ENCODE measurements at regions not wholly inside any gene's neighbourhood (a gene's known extent, or its start where the extent isn't known, plus 50 kb on each side); places are given as distances from the start of the nearest gene placed in this dataset.
"Not testable (repeated sequence)": the region's sequence is repeated elsewhere in the genome, so short reads cannot be mapped to it uniquely, and the experiment has no call there.

GRCh38 chr11:11733246-11733747 lies 108.5 kb upstream of the USP47 start:
- H3K27ac ChIP-seq (ENCODE audit: low read length) = no peak overlapping the region
- H3K9ac ChIP-seq (ENCODE audit: low read depth, low read length) = no peak overlapping the region
- H3K36me3 ChIP-seq (ENCODE audit: insufficient read depth, low read depth, low read length) = no peaks in the 10 kb centered on the region
- H3K4me3 ChIP-seq (ENCODE audit: low read length) = no peak overlapping the region
- H3K9me3 ChIP-seq (ENCODE audit: insufficient read depth, low read depth, low read length) = no peaks in the 10 kb centered on the region
- peaks cover 13% of the 10 kb centered on the region; the same call in 1 of the 2 replicates for H3K4me1 ChIP-seq (ENCODE audit: insufficient read depth, low read length)
- H3K27me3 ChIP-seq (ENCODE audit: insufficient read depth, low read length) = no peaks in the 10 kb centered on the region

- Histone ChIP-seq H3K9me3 (ENCODE audit: insufficient read depth, low read depth, low read length) (no peaks in the 10 kb centered on the region), H3K9ac (ENCODE audit: low read depth, low read length) (no peak overlapping the region), H3K4me3 (ENCODE audit: low read length) (no peak overlapping the region), H3K27ac (ENCODE audit: low read length) (no peak overlapping the region), H3K36me3 (ENCODE audit: insufficient read depth, low read depth, low read length) (no peaks in the 10 kb centered on the region), H3K27me3 (ENCODE audit: insufficient read depth, low read length) (no peaks in the 10 kb centered on the region), H3K4me1 (ENCODE audit: insufficient read depth, low read length) (peaks cover 13% of the 10 kb centered on the region; the same call in 1 of the 2 replicates)
Observed at GRCh38 chr11:11732116-11732515, 109.7 kb upstream of the USP47 start.

- Histone ChIP-seq H3K9ac (ENCODE audit: low read depth, low read length) (no peak overlapping the region), H3K27ac (ENCODE audit: low read length) (no peak overlapping the region), H3K36me3 (ENCODE audit: insufficient read depth, low read depth, low read length) (no peaks in the 10 kb centered on the region), H3K4me3 (ENCODE audit: low read length) (no peak overlapping the region), H3K4me1 (ENCODE audit: insufficient read depth, low read length) (peaks cover 13% of the 10 kb centered on the region; the same call in 1 of the 2 replicates), H3K9me3 (ENCODE audit: insufficient read depth, low read depth, low read length) (no peaks in the 10 kb centered on the region), H3K27me3 (ENCODE audit: insufficient read depth, low read length) (no peaks in the 10 kb centered on the region)
Observed at GRCh38 chr11:11731311-11732083, 109.7 kb upstream of the GALNT18 start.

- Histone ChIP-seq H3K4me1 (ENCODE audit: insufficient read depth, low read length) (no peaks in the 10 kb centered on the region), H3K36me3 (ENCODE audit: insufficient read depth, low read depth, low read length) (no peaks in the 10 kb centered on the region), H3K9me3 (ENCODE audit: insufficient read depth, low read depth, low read length) (no peaks in the 10 kb centered on the region)
Observed at GRCh38 chr11:11728386-11728785, 106.6 kb upstream of the GALNT18 start.

GRCh38 chr11:11725438-11725837 lies 103.6 kb upstream of the GALNT18 start:
- Histone ChIP-seq H3K9ac (ENCODE audit: low read depth, low read length) (no peak overlapping the region), H3K9me3 (ENCODE audit: insufficient read depth, low read depth, low read length) (no peaks in the 10 kb centered on the region), H3K4me3 (ENCODE audit: low read length) (no peak overlapping the region), H3K27me3 (ENCODE audit: insufficient read depth, low read length) (no peaks in the 10 kb centered on the region), H3K4me1 (ENCODE audit: insufficient read depth, low read length) (no peaks in the 10 kb centered on the region), H3K36me3 (ENCODE audit: insufficient read depth, low read depth, low read length) (no peaks in the 10 kb centered on the region), H3K27ac (ENCODE audit: low read length) (no peak overlapping the region)

More at GRCh38 chr11:11728386-11728785, 106.6 kb upstream of the GALNT18 start:
- no peak overlapping the region for H3K9ac ChIP-seq (ENCODE audit: low read depth, low read length)
- no peak overlapping the region for H3K4me3 ChIP-seq (ENCODE audit: low read length)
- no peaks in the 10 kb centered on the region for H3K27me3 ChIP-seq (ENCODE audit: insufficient read depth, low read length)
- no peak overlapping the region for H3K27ac ChIP-seq (ENCODE audit: low read length)

DNA sequence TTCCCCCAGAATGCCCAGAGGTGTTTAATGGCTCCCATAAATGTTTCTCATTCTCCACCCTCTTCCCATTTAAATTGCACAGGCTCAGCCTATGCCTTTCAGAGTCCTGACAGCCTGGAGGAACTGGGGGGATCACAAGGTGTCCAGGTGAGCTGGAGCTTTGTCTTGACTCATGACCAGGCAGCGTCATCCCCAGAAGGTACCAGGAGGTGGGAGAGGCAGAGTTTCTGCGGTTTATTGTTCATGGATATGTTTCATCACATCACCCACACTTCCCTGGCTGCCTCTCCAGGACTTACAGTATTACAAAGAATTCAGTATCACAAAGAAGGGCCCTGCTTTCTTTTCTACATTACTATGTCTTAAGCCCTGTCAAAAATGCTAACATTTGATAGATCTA lies 103.2 kb upstream of the GALNT18 start:
- no peak overlapping the region for H3K9ac ChIP-seq (ENCODE audit: low read depth, low read length)
- H3K4me3 ChIP-seq (ENCODE audit: low read length) = no peak overlapping the region
- no peaks in the 10 kb centered on the region for H3K36me3 ChIP-seq (ENCODE audit: insufficient read depth, low read depth, low read length)
- H3K27me3 ChIP-seq (ENCODE audit: insufficient read depth, low read length) = no peaks in the 10 kb centered on the region
- no peaks in the 10 kb centered on the region for H3K9me3 ChIP-seq (ENCODE audit: insufficient read depth, low read depth, low read length)
- no peak overlapping the region for H3K27ac ChIP-seq (ENCODE audit: low read length)
- no peaks in the 10 kb centered on the region for H3K4me1 ChIP-seq (ENCODE audit: insufficient read depth, low read length)

DNA sequence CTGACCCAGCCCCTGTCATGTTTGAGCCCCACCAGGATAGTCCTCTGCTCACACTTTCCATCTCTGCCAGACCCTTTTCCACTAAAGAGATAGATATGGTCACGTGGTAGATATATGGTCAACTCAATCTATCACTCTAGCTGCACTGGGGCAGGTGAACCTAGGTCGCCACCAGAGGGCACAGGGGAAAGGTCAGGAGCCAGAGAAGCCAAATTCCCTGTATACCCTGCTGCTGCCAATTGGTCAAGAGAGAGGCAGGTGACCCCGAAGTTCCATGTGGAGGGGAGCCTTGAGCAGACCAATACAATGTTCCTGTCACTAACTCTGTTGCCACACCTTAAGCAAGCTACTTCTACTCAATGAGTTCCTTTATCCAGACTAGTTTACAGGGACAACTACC lies 101.1 kb upstream of the GALNT18 start:
- Histone ChIP-seq H3K27me3 (ENCODE audit: insufficient read depth, low read length) (no peaks in the 10 kb centered on the region), H3K4me1 (ENCODE audit: insufficient read depth, low read length) (no peaks in the 10 kb centered on the region), H3K4me3 (ENCODE audit: low read length) (no peak overlapping the region), H3K9me3 (ENCODE audit: insufficient read depth, low read depth, low read length) (peaks cover 3% of the 10 kb centered on the region; the same call in 1 of the 2 replicates), H3K9ac (ENCODE audit: low read depth, low read length) (no peak overlapping the region), H3K27ac (ENCODE audit: low read length) (no peak overlapping the region), H3K36me3 (ENCODE audit: insufficient read depth, low read depth, low read length) (no peaks in the 10 kb centered on the region)

- Histone ChIP-seq H3K27ac (ENCODE audit: low read length) (no peak overlapping the region), H3K9ac (ENCODE audit: low read depth, low read length) (no peak overlapping the region), H3K4me1 (ENCODE audit: insufficient read depth, low read length) (no peaks in the 10 kb centered on the region), H3K4me3 (ENCODE audit: low read length) (no peak overlapping the region), H3K9me3 (ENCODE audit: insufficient read depth, low read depth, low read length) (peaks cover 9% of the 10 kb centered on the region), H3K36me3 (ENCODE audit: insufficient read depth, low read depth, low read length) (no peaks in the 10 kb centered on the region), H3K27me3 (ENCODE audit: insufficient read depth, low read length) (no peaks in the 10 kb centered on the region)
Observed at GRCh38 chr11:11722246-11722645, 100.4 kb upstream of the GALNT18 start.

GRCh38 chr11:11718511-11718910 lies 96.7 kb upstream of the GALNT18 start:
- Histone ChIP-seq H3K36me3 (ENCODE audit: insufficient read depth, low read depth, low read length) (no peaks in the 10 kb centered on the region), H3K9ac (ENCODE audit: low read depth, low read length) (no peak overlapping the region), H3K9me3 (ENCODE audit: insufficient read depth, low read depth, low read length) (peaks cover 16% of the 10 kb centered on the region), H3K4me3 (ENCODE audit: low read length) (no peak overlapping the region), H3K27ac (ENCODE audit: low read length) (no peak overlapping the region), H3K4me1 (ENCODE audit: insufficient read depth, low read length) (no peaks in the 10 kb centered on the region), H3K27me3 (ENCODE audit: insufficient read depth, low read length) (no peaks in the 10 kb centered on the region)

DNA sequence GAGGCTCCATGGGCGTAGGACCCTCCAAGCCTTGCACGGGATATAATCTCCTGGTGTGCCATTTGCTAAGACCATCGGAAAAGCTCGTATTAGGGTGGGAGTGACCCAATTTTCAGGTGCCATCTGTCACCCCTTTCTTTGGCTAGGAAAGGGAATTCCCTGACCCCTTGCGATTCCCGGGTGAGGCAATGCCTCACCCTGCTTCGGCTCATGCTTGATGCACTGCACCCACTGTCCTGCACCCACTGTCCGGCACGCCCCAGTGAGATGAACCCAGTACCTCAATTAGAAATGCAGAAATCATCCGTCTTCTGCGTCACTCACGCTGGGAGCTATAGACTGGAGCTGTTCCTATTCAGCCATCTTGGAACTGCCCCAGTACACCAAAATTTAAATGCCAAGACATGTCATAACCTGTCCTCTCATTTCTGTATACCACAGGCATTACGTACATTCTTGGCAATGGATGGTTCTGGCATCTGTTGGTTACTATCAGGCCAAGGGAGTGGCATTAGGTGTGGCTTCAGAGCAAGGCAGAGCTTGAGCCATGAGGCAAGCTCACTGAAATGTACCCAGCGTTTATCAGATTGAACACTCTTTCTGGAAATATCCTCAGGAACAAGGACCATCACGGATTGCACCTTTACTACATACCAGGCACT lies 95.4 kb upstream of the GALNT18 start:
- Histone ChIP-seq H3K27me3 (ENCODE audit: insufficient read depth, low read length) (no peaks in the 10 kb centered on the region), H3K9me3 (ENCODE audit: insufficient read depth, low read depth, low read length) (peaks cover 16% of the 10 kb centered on the region), H3K4me3 (ENCODE audit: low read length) (no peak overlapping the region), H3K4me1 (ENCODE audit: insufficient read depth, low read length) (no peaks in the 10 kb centered on the region), H3K9ac (ENCODE audit: low read depth, low read length) (no peak overlapping the region), H3K27ac (ENCODE audit: low read length) (no peak overlapping the region), H3K36me3 (ENCODE audit: insufficient read depth, low read depth, low read length) (no peaks in the 10 kb centered on the region)

- not testable (repeated sequence) for H3K27ac ChIP-seq (ENCODE audit: low read length); H3K4me3 ChIP-seq (ENCODE audit: low read length); H3K27me3 ChIP-seq (ENCODE audit: insufficient read depth, low read length); H3K36me3 ChIP-seq (ENCODE audit: insufficient read depth, low read depth, low read length); H3K9ac ChIP-seq (ENCODE audit: low read depth, low read length); H3K4me1 ChIP-seq (ENCODE audit: insufficient read depth, low read length)
- peaks cover 16% of the 10 kb centered on the region for H3K9me3 ChIP-seq (ENCODE audit: insufficient read depth, low read depth, low read length)
Observed at GRCh38 chr11:11715075-11715474, 93.3 kb upstream of the GALNT18 start.

DNA sequence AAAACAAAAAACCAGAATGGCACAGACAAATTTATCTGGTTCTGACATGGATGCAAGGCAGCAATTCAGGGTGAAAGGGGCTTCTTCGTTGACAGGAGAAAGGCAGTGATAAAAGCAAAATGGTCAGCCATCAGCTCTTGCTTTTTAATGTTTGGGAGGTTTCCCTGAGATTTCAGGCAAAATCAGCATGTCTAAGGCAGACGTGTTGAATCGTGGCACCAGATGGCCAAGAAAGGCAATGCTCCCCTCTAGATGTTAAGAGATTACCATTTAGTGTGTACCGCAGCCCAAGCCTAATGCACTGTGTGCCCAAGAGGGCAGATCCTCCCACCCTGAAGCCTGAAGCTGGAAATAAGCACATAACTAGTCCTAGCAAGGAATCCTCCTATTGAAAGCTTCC lies 88.8 kb upstream of the GALNT18 start:
- Histone ChIP-seq H3K4me3 (ENCODE audit: low read length) (no peak overlapping the region), H3K4me1 (ENCODE audit: insufficient read depth, low read length) (no peaks in the 10 kb centered on the region), H3K9me3 (ENCODE audit: insufficient read depth, low read depth, low read length) (no peaks in the 10 kb centered on the region), H3K36me3 (ENCODE audit: insufficient read depth, low read depth, low read length) (no peaks in the 10 kb centered on the region), H3K9ac (ENCODE audit: low read depth, low read length) (no peak overlapping the region), H3K27ac (ENCODE audit: low read length) (no peak overlapping the region), H3K27me3 (ENCODE audit: insufficient read depth, low read length) (no peaks in the 10 kb centered on the region)
